GM11168 (cell line): ENCODE measurements at regions not wholly inside any gene's neighbourhood (a gene's known extent, or its start where the extent isn't known, plus 50 kb on each side); places are given as distances from the start of the nearest gene placed in this dataset.

Experiments used
- in situ Hi-C: fragments of 300-500 bp; cut with MboI; formaldehyde crosslinking; loops from one replicate; pipeline ENCODE4 v1.12.0; 2022; ENCODE audit warnings: low sequenced_read_pairs; ENCODE audit not compliant: unreplicated experiment

- in situ Hi-C loops, result no loop called here
Observed at GRCh38 chr6:145250436-145250835, 484.9 kb downstream of the EPM2A start.

DNA sequence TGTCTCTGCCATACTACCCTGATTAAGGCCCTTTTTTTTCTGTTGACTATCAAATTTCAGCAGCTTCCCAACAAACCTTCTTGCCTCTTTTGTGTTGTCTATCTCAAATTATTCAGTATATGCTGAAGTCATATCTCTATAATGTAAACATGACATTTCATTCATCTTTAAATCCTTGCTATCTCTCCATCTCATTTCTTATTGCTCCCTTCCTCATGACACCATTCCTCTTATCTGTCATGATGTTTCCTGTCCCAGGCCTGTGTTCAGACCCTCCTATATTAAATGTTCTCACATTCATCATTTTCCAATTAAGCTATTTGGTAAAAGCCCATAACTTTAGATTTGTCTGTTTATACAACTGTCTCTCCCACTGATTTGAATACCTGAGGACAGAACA lies 482.6 kb downstream of the EPM2A start:
- in situ Hi-C loops, result no loop called here

DNA sequence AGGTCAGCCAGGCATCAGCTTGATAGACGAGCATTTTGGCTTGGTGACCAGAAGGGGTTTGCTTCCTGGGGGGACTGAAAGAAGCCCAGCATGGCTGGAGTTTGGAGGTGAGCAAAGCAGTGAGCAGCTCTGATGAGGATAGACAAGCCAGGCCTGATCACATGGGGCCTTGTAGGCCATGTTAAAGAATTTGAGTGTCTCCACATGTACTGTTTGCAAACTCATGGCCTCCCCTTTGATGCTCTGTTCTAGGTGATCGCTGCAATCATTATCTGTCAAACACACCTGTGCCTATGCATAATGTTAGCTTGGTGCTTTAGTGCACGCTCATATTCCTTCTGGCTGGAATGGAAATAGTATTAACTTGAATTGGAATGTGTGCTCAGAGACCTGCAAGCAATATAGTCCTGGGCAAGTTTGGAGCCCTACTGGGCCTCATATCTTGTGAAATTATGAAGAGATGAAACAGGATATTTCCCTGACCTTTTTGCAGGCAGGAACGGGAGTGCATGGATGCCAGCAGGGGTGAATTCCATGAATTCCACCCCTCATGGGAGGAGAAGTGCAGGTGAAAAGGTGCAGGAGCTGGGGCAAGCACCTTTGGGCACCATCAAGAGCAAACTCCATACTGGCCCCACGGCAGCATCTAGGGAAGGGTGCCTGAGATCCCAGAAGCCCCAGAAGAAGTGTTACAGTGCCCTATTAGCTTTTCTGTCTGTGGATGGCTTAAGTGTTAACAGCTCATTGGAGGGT lies 480.5 kb downstream of the EPM2A start:
- in situ Hi-C loops, result no loop called here

- in situ Hi-C loops, result no loop called here
Observed at GRCh38 chr6:145257704-145258103, 477.6 kb downstream of the EPM2A start.

- in situ Hi-C loops, result no loop called here
Observed at GRCh38 chr6:145258122-145258521, 477.2 kb downstream of the EPM2A start.

DNA sequence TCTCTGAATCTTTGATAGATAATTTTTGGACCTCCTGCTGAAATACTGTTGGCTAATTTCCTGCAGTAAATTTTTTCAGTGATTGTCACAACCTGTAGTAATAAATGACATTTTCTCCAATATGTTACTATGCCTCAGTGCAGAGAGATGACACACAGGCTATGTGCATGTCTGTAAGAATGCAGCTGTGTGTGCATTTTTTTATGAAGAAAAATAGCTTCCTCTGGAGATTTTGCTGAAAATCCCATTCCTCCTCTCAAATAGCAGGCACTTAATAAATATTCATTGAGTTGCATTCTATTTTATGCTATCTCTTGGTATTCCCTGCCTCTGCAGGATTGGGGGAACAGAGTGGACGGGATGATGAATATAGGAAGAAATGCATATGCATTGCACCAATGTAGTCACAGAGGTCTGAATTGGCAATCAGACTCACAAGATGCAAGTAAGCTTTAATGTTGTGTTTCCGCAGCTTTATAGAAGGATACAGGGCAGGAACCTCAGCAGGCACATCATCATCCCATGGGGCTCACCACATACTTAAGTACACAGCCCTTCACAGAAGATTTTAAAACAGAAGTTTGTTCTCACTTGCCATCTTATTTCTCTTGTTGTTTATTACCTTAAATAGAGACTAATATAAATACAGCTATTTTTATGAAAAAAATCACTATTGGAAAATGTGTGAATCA lies 474.7 kb downstream of the EPM2A start:
- in situ Hi-C loops, result no loop called here

GRCh38 chr6:145261758-145262157 lies 473.6 kb downstream of the EPM2A start:
- in situ Hi-C loops, result no loop called here

- in situ Hi-C loops, result no loop called here
Observed at GRCh38 chr6:145262771-145263170, 472.5 kb downstream of the EPM2A start.

DNA sequence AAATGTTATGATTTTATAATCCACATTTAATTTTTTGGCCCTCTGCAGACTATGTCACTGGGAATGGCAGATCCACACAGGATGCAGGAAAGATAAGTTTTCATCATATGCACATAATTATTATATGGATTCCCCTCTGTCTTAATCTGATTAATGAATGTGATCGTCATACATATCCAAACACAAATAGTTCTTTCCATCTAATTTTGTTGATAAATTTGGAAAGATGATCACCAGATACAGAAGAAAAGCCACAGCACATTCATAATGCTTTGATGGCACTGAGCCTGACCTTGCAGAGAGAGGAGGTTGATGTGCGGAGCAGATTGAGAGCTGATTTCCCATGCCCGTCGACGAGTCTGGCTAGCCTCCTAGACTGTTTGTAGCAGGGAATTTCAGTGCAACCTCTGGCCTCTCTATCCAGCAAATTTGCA lies 471.5 kb downstream of the EPM2A start:
- in situ Hi-C loops, result no loop called here

DNA sequence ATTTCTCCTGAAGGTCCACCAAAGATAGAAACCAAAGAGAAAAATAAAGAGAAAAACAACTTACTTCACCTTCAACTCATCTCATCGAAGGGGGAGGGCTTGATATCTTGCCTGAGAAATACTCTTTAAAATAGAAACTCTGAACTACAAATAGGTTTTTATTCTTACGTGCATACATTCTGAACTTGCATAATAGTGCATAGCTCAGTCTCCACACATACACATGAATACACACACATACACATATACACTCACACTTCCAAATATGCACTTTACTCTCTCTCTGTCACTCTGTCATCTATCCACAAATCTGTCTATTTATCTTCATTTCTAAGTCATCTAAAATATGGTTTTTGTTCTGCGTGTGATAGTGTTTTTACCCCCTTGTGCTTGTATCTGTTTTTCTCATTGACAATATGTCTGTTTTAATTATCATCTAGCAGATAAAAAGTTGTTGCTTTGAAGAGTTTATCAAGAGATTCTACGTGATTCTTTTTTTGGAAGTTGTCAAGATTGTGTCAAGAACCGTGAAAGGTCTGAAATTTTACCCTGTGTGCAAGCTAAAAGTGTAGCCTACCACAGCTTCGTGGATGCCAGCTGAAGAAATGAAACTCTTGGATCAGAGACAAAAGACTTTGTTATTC lies 468.8 kb downstream of the EPM2A start:
- in situ Hi-C loops, result no loop called here

GRCh38 chr6:145267076-145267867 lies 468.0 kb downstream of the EPM2A start:
- in situ Hi-C loops, result no loop called here

DNA sequence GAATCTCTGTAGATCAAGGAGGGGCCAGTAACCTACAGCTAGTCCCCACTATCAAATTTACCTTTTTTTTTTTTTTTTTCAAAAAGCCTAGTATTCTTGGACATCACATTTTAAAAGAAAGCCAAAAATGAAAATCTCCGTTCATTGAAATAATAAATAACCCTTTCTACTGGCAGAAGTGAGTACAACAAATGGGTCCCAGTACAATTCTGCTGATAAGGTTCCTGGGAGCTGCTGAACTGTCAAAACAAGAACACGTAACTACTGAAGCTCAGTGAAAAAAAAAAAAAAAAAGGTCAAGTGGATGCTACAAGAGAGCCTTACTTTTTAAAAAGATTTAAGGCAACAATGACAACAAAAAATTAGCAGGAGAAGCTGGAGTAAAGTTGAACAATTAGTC lies 464.9 kb downstream of the EPM2A start:
- in situ Hi-C loops, result no loop called here

DNA sequence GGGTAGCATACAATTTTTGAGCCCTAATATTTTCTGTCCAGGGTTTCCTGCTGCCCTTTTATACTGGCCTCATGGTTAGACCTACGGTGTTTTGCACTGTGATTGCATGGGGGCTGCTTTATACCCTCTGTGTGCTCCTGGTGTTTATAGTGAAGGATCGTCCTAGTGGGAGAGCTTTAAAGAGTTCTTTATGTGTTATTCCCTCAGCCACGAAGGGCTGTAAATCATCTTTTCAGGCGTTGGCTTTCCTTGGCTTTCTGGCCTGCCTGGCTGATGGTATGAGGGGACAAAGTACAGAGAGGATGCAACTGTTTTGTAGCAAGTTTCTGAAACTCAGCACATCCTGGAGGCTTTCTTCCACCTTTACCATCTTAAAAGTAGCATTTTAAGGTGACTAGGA lies 464.3 kb downstream of the EPM2A start:
- in situ Hi-C loops, result no loop called here

DNA sequence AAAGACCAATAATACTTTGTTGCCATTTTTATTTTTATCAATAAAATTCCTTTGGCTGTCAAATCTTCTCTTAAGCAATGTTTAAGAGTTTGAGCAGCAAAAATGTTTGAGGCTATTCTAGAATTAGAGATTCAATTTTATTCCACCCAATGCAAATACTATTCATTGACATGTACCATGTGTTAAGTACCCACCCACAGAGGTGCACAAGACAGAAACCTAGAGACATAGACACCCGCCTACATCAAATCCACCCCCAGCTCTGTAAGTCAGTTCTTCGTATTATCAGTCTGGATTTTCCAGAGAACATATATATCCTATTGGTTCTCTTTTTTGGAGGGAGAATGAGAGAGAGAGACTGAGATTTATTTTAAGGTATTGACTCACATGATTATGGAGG lies 463.7 kb downstream of the EPM2A start:
- in situ Hi-C loops, result no loop called here

GRCh38 chr6:145272246-145272645 lies 463.1 kb downstream of the EPM2A start:
- in situ Hi-C loops, result no loop called here

DNA sequence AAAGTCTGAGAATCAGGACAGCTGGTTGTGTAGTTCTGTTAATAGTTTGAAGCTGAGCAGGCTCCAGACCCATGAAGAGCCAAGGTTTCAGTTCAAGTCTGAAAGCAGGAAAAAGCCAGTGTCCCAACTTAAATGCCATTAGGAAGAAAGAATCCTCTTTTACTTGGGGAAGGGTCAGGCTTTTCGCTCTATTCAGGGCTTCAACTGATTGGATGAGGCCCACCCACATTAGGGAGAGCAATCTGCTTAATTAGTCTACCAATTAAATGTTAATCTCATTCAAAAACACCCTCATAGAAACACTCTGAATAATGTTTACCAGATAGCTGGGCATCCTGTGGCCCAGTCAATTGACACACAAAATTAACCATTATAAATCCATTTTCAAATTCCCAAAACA lies 462.2 kb downstream of the EPM2A start:
- in situ Hi-C loops, result no loop called here

- in situ Hi-C loops, result no loop called here
Observed at GRCh38 chr6:145274083-145274482, 461.2 kb downstream of the EPM2A start.

GRCh38 chr6:145275019-145275418 lies 460.3 kb downstream of the EPM2A start:
- in situ Hi-C loops, result no loop called here

DNA sequence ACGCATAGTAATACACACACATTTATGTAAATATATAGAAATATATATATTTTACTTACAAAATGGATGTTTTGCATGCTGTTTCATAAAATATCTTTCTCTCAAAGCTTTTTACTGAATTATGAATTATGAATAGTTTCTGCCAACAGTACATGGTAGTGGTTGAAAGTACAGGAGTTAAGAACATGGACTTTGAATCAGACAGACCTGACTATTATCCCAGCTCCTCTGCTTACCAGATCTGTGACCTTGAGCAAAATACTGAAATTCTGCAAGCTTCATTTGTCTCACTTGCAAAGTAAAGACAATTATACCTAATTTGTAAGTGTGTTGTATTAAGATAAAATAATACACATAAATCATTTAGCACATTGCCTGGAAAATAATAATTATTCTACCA lies 459.5 kb downstream of the EPM2A start:
- in situ Hi-C loops, result no loop called here

DNA sequence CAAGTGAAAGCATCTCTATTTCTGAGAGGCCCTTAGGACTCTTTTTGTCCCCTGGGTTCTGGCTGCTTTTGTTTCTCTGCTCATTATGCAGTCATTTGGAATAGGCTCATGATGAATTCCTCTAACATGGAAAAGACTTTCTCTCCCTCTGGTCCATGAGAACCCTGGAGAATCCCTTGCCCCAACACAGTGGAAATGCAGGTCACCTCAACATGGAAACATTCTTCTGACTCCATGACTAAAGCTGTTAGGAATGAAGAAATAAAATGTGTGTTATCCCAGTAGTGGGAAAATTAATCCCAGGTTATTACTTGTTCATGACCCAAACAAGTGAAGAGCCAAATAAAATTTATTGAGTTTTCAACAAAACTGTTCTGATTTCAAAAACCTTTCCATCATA lies 458.6 kb downstream of the EPM2A start:
- in situ Hi-C loops, result no loop called here
